ENCODE measurements at regions not wholly inside any gene's neighbourhood (a gene's known extent, or its start where the extent isn't known, plus 50 kb on each side); places are given as distances from the start of the nearest gene placed in this dataset.

- DNase-seq (ENCODE audit: extremely low read depth in 1 of 2, low read depth in 1 of 2) = no peak
These were observed 105.2 kb upstream of the TAF1B start for GRCh38 chr2:9738062-9738461.

GRCh38 chr2:9738535-9739496 lies 104.5 kb upstream of the TAF1B start:
- no peak for DNase-seq (ENCODE audit: extremely low read depth in 1 of 2, low read depth in 1 of 2)

- peak in 1 of 2 donors; percentile 35 for DNase-seq (ENCODE audit: extremely low read depth in 1 of 2, low read depth in 1 of 2)
These were observed 103.7 kb upstream of the TAF1B start for GRCh38 chr2:9739531-9739964.

GRCh38 chr2:9740382-9741073 lies 102.7 kb upstream of the TAF1B start:
- no peak for DNase-seq (ENCODE audit: extremely low read depth in 1 of 2, low read depth in 1 of 2)

GRCh38 chr2:9741110-9741509 lies 102.2 kb upstream of the TAF1B start:
- DNase-seq (ENCODE audit: extremely low read depth in 1 of 2, low read depth in 1 of 2) = no peak

GRCh38 chr2:9742601-9743000 lies 100.7 kb upstream of the TAF1B start:
- DNase-seq (ENCODE audit: extremely low read depth in 1 of 2, low read depth in 1 of 2) = no peak

- DNase-seq (ENCODE audit: extremely low read depth in 1 of 2, low read depth in 1 of 2) = no peak
These were observed 98.8 kb upstream of the TAF1B start for GRCh38 chr2:9744256-9745004.

GRCh38 chr2:9745153-9745899 lies 97.9 kb upstream of the TAF1B start:
- DNase-seq (ENCODE audit: extremely low read depth in 1 of 2, low read depth in 1 of 2) = no peak

- no peak for DNase-seq (ENCODE audit: extremely low read depth in 1 of 2, low read depth in 1 of 2)
These were observed 95.9 kb upstream of the TAF1B start for GRCh38 chr2:9747396-9747795.

GRCh38 chr2:9748577-9748976 lies 94.7 kb upstream of the TAF1B start:
- no peak for DNase-seq (ENCODE audit: extremely low read depth in 1 of 2, low read depth in 1 of 2)

- no peak for DNase-seq (ENCODE audit: extremely low read depth in 1 of 2, low read depth in 1 of 2)
These were observed 93.6 kb upstream of the TAF1B start for GRCh38 chr2:9749546-9750223.

GRCh38 chr2:9750224-9751215 lies 92.8 kb upstream of the TAF1B start:
- DNase-seq (ENCODE audit: extremely low read depth in 1 of 2, low read depth in 1 of 2) = no peak

GRCh38 chr2:9751831-9752230 lies 91.4 kb upstream of the TAF1B start:
- no peak for DNase-seq (ENCODE audit: extremely low read depth in 1 of 2, low read depth in 1 of 2)

- DNase-seq (ENCODE audit: extremely low read depth in 1 of 2, low read depth in 1 of 2) = peak; percentile 32 to 59
These were observed 90.6 kb upstream of the TAF1B start for GRCh38 chr2:9752441-9753275.

GRCh38 chr2:9753276-9753600 lies 90.0 kb upstream of the TAF1B start:
- no peak for DNase-seq (ENCODE audit: extremely low read depth in 1 of 2, low read depth in 1 of 2)

- no peak for DNase-seq (ENCODE audit: extremely low read depth in 1 of 2, low read depth in 1 of 2)
These were observed 89.4 kb upstream of the TAF1B start for GRCh38 chr2:9753665-9754531.

- no peak for DNase-seq (ENCODE audit: extremely low read depth in 1 of 2, low read depth in 1 of 2)
These were observed 88.8 kb upstream of the TAF1B start for GRCh38 chr2:9754532-9754887.
